ENCODE measurements at regions not wholly inside any gene's neighbourhood (a gene's known extent, or its start where the extent isn't known, plus 50 kb on each side); places are given as distances from the start of the nearest gene placed in this dataset.

GRCh38 chr6:15044948-15045347 lies 200.9 kb upstream of the JARID2 start:
- TF ChIP-seq CTCF (IDR thresholded peaks at IDR 0.05; ENCODE audit: insufficient read depth, low read length, poor library complexity, severe bottlenecking), result no peak
- no peak for TF ChIP-seq EZH2phosphoT487 (conservative IDR thresholded peaks at IDR 0.05; ENCODE audit: low read length)
